Omental fat pad (tissue), 3 donors: ENCODE measurements at regions not wholly inside any gene's neighbourhood (a gene's known extent, or its start where the extent isn't known, plus 50 kb on each side); places are given as distances from the start of the nearest gene placed in this dataset.
A peak's percentile ranks its signal among the peaks of the same experiment; 100 is the strongest.
"Not testable (repeated sequence)": the region's sequence is repeated elsewhere in the genome, so short reads cannot be mapped to it uniquely, and the experiment has no call there.

Source experiments
- ATAC-seq: fragments of 150-250 bp; one replicate; pipeline ENCODE4 v1.9.1; 2016; ENCODE audit warnings: mild to moderate bottlenecking, moderate library complexity; ENCODE audit not compliant: low FRiP score
- DNase-seq: peaks from one replicate; pipeline ENCODE4 v3.0.0-alpha.2; 2019; ENCODE audit warnings: low spot score
- TF ChIP-seq, protein P1 (sequence below), 3 donors: fragments of 450-650 bp; IDR thresholded peaks; one replicate each; pipeline ENCODE4 v1.5.1; 2016 to 2017; ENCODE audit warnings: antibody characterized with exemption in 3 of 3, mild to moderate bottlenecking in 3 of 3, moderate library complexity in 2 of 3

DNA sequence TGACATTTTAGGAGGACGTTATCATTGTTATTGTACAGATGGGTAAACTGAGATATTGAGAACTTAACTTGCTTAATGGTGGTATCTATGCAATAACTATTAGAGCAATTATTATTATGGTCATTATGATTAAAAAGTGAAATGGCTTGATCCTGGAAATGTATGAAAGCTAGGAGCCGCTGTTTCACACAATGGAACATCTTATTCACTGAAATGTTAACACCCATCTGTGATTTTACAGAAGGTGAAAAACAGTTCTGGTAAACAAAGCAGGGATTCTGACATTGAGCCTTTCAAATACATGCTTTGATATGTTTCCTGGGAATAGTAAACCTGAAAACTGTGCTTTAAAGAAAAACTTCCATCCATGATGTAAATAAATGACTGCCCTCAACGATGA lies 261.4 kb downstream of the BTG1 start:
- DNase-seq (no peak), ATAC-seq (no peak)
- TF ChIP-seq, protein P1, sequence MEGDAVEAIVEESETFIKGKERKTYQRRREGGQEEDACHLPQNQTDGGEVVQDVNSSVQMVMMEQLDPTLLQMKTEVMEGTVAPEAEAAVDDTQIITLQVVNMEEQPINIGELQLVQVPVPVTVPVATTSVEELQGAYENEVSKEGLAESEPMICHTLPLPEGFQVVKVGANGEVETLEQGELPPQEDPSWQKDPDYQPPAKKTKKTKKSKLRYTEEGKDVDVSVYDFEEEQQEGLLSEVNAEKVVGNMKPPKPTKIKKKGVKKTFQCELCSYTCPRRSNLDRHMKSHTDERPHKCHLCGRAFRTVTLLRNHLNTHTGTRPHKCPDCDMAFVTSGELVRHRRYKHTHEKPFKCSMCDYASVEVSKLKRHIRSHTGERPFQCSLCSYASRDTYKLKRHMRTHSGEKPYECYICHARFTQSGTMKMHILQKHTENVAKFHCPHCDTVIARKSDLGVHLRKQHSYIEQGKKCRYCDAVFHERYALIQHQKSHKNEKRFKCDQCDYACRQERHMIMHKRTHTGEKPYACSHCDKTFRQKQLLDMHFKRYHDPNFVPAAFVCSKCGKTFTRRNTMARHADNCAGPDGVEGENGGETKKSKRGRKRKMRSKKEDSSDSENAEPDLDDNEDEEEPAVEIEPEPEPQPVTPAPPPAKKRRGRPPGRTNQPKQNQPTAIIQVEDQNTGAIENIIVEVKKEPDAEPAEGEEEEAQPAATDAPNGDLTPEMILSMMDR (IDR thresholded peaks at IDR 0.05): no peak

DNA sequence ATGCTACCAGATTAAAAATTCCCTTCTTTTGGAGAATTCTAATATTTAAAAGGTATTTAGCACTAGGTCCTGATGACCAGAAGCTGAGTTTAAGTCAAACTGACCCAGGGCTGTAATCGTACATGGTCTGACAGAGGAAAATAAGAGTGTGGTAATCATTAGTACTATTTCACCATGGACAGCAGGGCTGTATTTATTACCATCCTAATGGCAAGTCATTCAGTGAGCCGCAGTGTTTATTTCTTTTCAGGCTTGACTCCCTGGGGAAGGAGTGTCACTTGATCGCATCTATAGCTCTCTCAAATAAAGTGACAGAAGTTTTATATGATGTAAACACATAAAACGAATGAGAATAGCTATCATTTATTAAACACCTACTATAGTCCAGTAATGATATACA lies 261.8 kb downstream of the BTG1 start:
- ATAC-seq: no peak
- TF ChIP-seq, protein P1 (IDR thresholded peaks at IDR 0.05): no peak
- no peak for DNase-seq

DNA sequence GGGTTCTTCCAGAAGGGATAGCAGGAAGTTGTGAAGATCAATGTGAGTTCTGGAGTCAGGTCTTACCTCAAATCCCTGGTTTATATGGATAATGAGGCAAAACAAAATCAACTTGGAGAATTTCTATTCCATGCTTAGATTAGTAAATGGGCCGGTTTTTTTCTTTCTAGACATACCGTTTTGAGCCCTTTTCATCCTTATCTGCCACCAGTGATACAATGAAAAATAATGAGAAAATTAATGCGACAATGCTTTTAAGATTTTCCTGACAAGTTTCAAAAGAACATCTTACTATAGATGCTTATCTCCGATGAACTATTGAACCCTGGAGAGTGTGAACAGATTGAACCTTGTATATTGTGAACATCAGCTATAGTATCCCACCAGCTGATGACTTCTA lies 262.7 kb downstream of the BTG1 start:
- ATAC-seq: no peak
- TF ChIP-seq, protein P1 (IDR thresholded peaks at IDR 0.05): no peak
- no peak for DNase-seq

DNA sequence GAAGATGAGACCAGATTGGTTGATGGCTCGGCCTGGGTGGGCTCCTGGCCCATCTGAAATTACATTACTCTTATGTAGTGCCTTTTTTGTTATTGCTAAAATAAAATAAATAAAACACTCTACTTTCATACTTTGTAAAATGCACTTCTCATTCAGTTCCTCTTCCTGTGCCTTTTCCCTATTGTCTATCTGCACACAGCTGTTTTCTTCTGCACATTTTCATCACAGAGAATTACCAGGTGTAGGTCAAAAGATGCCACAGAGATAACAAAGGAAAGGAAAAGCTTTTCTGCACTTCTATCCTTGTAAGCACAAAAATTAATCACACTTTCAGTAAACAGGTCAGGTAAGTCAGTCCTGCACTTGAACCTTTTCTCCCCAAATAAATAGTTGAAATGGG lies 265.1 kb downstream of the BTG1 start:
- ATAC-seq (no peak), DNase-seq (no peak)
- TF ChIP-seq, protein P1 (IDR thresholded peaks at IDR 0.05): no peak

DNA sequence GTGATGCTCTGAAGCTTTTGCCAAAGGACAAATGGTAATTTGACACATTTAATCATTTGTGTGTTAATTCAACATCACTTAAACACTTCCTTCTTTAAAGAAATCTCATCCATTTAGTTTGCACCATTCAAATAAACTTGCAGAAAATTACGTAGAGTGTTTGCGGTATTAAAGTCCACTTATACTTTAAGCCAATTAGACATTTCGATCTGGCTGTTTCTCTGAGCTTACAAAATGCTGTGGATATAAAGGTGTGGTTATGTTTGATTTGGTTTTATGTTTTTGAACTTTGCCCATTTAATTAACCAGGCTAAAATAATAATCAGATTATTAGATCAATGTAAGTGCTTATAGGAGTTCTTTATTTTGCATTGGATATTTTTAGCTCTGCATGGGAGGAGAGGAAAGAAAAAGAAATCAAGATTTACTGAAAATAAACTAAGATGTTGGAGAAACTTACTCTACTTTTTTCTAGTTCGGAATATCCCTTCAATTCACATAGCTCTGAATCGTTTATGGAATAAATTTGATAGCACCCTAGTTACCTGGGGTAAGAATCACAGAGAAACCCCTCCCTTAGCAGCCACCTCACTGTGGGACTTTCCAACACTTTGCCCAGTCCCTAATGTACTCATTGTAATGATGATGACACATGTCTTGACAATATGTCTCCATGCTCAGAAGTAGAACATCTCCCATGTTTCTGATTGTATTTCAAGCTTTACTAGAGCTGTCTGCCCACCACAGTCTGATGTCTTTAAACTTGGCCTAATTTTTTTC lies 268.0 kb downstream of the BTG1 start:
- no peak for ATAC-seq
- DNase-seq: no peak
- TF ChIP-seq, protein P1 (IDR thresholded peaks at IDR 0.05): no peak

DNA sequence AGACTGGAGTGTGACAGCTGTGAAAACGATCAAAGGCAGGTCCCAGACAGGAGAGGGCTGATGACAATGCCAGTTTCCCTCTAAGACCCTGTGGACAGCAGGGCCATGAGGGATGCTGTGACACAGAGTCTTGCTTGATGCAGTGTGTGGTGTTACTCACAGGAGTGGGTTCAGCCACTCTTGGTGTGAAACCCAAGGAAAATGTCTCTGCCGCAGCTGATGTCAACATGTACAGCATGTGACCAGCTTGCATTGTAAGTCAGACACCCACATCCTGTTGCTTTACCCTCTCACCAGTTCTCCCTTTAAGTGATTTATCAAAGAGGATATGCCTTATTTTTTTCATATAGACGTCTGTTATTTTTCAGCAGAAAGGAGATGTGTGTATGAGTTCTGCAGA lies 268.6 kb downstream of the BTG1 start:
- TF ChIP-seq, protein P1 (IDR thresholded peaks at IDR 0.05): no peak
- peak; percentile 54 for ATAC-seq
- DNase-seq: no peak

DNA sequence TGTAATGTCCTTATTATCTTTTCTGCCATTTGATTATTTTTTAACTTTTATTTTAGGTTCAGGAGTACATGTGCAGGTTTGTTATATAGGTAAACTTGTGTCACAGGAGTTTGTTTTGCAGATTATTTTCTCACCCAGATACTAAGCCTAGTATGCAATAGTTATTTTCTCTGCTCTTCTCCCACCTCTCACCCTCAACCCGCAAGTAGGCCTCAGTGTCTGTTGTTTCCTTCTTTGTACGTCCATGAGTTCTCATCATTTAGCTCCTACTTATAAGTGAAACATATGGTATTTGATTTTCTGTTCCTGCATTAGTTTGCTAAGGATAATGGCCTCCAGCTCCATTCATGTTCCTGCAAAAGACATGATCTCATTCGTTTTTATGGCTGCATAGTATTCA lies 270.0 kb downstream of the BTG1 start:
- ATAC-seq, DNase-seq: not testable (repeated sequence)
